ENCODE measurements at regions not wholly inside any gene's neighbourhood (a gene's known extent, or its start where the extent isn't known, plus 50 kb on each side); places are given as distances from the start of the nearest gene placed in this dataset.

DNA sequence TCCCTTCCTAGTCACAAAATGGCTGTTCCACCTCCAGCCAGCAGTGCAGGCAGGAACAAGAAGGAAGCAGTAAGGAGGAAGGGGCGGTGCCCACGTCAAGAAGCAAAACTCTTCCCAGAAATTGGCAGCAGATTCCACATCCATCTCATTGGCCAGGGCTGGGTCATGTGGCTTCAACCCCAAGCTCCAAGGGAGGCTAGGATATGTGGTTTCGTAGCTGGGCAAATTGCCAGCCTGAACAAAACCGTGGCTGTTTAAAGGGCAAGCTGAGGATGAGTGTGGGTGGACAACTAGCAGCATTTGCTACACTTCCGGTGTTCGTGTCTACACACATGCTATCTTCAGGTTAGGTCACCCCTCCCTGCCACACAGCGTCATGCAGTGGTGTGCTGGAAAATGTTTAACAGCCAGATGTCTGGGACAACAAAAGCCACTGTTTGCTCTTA, 92.1 kb upstream of the MAP1B start:
- no peak overlapping the region for H3K27ac ChIP-seq (ENCODE audit: low read depth in 1 of 2, low read length in 2 of 2)
- H3K36me3 ChIP-seq (ENCODE audit: control insufficient read depth in 4 of 4, insufficient read depth in 3 of 4, low read depth in 1 of 4, low read length in 3 of 4), result no peaks in the 10 kb centered on the region
- H3K9me3 ChIP-seq (ENCODE audit: control insufficient read depth in 4 of 4, low read length in 3 of 4), result peaks cover 0 to 3% (median 0%) of the 10 kb centered on the region in 4 donors
- TF ChIP-seq, protein P1, sequence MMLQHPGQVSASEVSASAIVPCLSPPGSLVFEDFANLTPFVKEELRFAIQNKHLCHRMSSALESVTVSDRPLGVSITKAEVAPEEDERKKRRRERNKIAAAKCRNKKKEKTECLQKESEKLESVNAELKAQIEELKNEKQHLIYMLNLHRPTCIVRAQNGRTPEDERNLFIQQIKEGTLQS (IDR thresholded peaks at IDR 0.05), result no peak
- TF ChIP-seq RAD21 (IDR thresholded peaks at IDR 0.05) (no peak), JUND (IDR thresholded peaks at IDR 0.05) (no peak), NR2F2 (IDR thresholded peaks at IDR 0.05) (no peak), FOXA2 (IDR thresholded peaks at IDR 0.05) (no peak), YY1 (IDR thresholded peaks at IDR 0.05) (no peak), HNF4G (IDR thresholded peaks at IDR 0.05) (no peak), HNF4A (conservative IDR thresholded peaks at IDR 0.05) (no peak), EGR1 (IDR thresholded peaks at IDR 0.05; ENCODE audit: low read depth in 2 of 2) (no peak), GABPA (IDR thresholded peaks at IDR 0.05 in 1 of 2, conservative IDR thresholded peaks at IDR 0.05 in 1 of 2) (no peak), RXRA (IDR thresholded peaks at IDR 0.05) (no peak), SP1 (IDR thresholded peaks at IDR 0.05) (no peak), FOXA1 (IDR thresholded peaks at IDR 0.05) (no peak), TAF1 (conservative IDR thresholded peaks at IDR 0.05) (no peak)
- TF ChIP-seq, protein P2, sequence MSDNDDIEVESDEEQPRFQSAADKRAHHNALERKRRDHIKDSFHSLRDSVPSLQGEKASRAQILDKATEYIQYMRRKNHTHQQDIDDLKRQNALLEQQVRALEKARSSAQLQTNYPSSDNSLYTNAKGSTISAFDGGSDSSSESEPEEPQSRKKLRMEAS (IDR thresholded peaks at IDR 0.05), result no peak
- TF ChIP-seq, protein P3, sequence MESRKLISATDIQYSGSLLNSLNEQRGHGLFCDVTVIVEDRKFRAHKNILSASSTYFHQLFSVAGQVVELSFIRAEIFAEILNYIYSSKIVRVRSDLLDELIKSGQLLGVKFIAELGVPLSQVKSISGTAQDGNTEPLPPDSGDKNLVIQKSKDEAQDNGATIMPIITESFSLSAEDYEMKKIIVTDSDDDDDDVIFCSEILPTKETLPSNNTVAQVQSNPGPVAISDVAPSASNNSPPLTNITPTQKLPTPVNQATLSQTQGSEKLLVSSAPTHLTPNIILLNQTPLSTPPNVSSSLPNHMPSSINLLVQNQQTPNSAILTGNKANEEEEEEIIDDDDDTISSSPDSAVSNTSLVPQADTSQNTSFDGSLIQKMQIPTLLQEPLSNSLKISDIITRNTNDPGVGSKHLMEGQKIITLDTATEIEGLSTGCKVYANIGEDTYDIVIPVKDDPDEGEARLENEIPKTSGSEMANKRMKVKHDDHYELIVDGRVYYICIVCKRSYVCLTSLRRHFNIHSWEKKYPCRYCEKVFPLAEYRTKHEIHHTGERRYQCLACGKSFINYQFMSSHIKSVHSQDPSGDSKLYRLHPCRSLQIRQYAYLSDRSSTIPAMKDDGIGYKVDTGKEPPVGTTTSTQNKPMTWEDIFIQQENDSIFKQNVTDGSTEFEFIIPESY (IDR thresholded peaks at IDR 0.05), result no peak
- TF ChIP-seq, protein P4, sequence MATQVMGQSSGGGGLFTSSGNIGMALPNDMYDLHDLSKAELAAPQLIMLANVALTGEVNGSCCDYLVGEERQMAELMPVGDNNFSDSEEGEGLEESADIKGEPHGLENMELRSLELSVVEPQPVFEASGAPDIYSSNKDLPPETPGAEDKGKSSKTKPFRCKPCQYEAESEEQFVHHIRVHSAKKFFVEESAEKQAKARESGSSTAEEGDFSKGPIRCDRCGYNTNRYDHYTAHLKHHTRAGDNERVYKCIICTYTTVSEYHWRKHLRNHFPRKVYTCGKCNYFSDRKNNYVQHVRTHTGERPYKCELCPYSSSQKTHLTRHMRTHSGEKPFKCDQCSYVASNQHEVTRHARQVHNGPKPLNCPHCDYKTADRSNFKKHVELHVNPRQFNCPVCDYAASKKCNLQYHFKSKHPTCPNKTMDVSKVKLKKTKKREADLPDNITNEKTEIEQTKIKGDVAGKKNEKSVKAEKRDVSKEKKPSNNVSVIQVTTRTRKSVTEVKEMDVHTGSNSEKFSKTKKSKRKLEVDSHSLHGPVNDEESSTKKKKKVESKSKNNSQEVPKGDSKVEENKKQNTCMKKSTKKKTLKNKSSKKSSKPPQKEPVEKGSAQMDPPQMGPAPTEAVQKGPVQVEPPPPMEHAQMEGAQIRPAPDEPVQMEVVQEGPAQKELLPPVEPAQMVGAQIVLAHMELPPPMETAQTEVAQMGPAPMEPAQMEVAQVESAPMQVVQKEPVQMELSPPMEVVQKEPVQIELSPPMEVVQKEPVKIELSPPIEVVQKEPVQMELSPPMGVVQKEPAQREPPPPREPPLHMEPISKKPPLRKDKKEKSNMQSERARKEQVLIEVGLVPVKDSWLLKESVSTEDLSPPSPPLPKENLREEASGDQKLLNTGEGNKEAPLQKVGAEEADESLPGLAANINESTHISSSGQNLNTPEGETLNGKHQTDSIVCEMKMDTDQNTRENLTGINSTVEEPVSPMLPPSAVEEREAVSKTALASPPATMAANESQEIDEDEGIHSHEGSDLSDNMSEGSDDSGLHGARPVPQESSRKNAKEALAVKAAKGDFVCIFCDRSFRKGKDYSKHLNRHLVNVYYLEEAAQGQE (IDR thresholded peaks at IDR 0.05), result no peak
- TF ChIP-seq, protein P5, sequence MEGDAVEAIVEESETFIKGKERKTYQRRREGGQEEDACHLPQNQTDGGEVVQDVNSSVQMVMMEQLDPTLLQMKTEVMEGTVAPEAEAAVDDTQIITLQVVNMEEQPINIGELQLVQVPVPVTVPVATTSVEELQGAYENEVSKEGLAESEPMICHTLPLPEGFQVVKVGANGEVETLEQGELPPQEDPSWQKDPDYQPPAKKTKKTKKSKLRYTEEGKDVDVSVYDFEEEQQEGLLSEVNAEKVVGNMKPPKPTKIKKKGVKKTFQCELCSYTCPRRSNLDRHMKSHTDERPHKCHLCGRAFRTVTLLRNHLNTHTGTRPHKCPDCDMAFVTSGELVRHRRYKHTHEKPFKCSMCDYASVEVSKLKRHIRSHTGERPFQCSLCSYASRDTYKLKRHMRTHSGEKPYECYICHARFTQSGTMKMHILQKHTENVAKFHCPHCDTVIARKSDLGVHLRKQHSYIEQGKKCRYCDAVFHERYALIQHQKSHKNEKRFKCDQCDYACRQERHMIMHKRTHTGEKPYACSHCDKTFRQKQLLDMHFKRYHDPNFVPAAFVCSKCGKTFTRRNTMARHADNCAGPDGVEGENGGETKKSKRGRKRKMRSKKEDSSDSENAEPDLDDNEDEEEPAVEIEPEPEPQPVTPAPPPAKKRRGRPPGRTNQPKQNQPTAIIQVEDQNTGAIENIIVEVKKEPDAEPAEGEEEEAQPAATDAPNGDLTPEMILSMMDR (IDR thresholded peaks at IDR 0.05; ENCODE audit: low read depth, low read length, missing input control), result no peak
- H3K4me3 ChIP-seq (ENCODE audit: low read depth in 1 of 3, low read length in 3 of 3), result no peak overlapping the region
- WGBS, result 36% methylated on average over 7 of the region's 7 CpGs
- no peak overlapping the region for H3K9ac ChIP-seq (ENCODE audit: low read depth in 1 of 2, low read length in 2 of 2)
- no peaks in the 10 kb centered on the region for H3K4me1 ChIP-seq (ENCODE audit: control insufficient read depth in 4 of 4, insufficient read depth in 4 of 4, low read length in 3 of 4)
- no peak for DNase-seq (ENCODE audit: low spot score)
- peaks cover 0 to 11% (median 0%) of the 10 kb centered on the region in 4 donors for H3K27me3 ChIP-seq (ENCODE audit: control insufficient read depth in 4 of 4, insufficient read depth in 4 of 4, low read length in 3 of 4)
